ENCODE measurements at regions not wholly inside any gene's neighbourhood (a gene's known extent, or its start where the extent isn't known, plus 50 kb on each side); places are given as distances from the start of the nearest gene placed in this dataset.
"Not testable (repeated sequence)": the region's sequence is repeated elsewhere in the genome, so short reads cannot be mapped to it uniquely, and the experiment has no call there.

GRCh38 chr4:130074096-130074495 is 978.1 kb downstream of the C4orf33 start (continued):
- TF ChIP-seq ESRRG (CRISPR knock-in tag; IDR thresholded peaks at IDR 0.05) (no peak), ZNF565 (CRISPR knock-in tag; conservative IDR thresholded peaks at IDR 0.05; ENCODE audit: low read depth) (no peak), GLIS3 (CRISPR knock-in tag; IDR thresholded peaks at IDR 0.05) (no peak), SNAI2 (CRISPR knock-in tag; IDR thresholded peaks at IDR 0.05) (no peak), TCF4 (CRISPR knock-in tag; IDR thresholded peaks at IDR 0.05; ENCODE audit: borderline replicate concordance) (no peak)

- ATAC-seq: no peak
- TF ChIP-seq GLIS3 (CRISPR knock-in tag; IDR thresholded peaks at IDR 0.05) (no peak), ESRRG (CRISPR knock-in tag; IDR thresholded peaks at IDR 0.05) (no peak), TCF4 (CRISPR knock-in tag; IDR thresholded peaks at IDR 0.05; ENCODE audit: borderline replicate concordance) (no peak), ZFP30 (CRISPR knock-in tag; IDR thresholded peaks at IDR 0.05) (no peak), BACH2 (CRISPR knock-in tag; IDR thresholded peaks at IDR 0.05; ENCODE audit: borderline replicate concordance) (no peak), CREB5 (CRISPR knock-in tag; IDR thresholded peaks at IDR 0.05; ENCODE audit: low read depth) (no peak), OSR1 (CRISPR knock-in tag; IDR thresholded peaks at IDR 0.05) (no peak), ARNTL (CRISPR knock-in tag; IDR thresholded peaks at IDR 0.05; ENCODE audit: borderline replicate concordance, low read depth) (no peak), ZNF70 (CRISPR knock-in tag; IDR thresholded peaks at IDR 0.05) (no peak), POU6F1 (CRISPR knock-in tag; IDR thresholded peaks at IDR 0.05; ENCODE audit: borderline replicate concordance, low read depth) (no peak), PPARA (CRISPR knock-in tag; IDR thresholded peaks at IDR 0.05; ENCODE audit: borderline replicate concordance) (no peak), TOX (CRISPR knock-in tag; IDR thresholded peaks at IDR 0.05; ENCODE audit: borderline replicate concordance) (no peak), ZNF565 (CRISPR knock-in tag; conservative IDR thresholded peaks at IDR 0.05; ENCODE audit: low read depth) (no peak), RARB (CRISPR knock-in tag; IDR thresholded peaks at IDR 0.05) (no peak), PATZ1 (CRISPR knock-in tag; IDR thresholded peaks at IDR 0.05; ENCODE audit: borderline replicate concordance) (no peak), ZC3H10 (CRISPR knock-in tag; IDR thresholded peaks at IDR 0.05) (no peak)
Observed at GRCh38 chr4:130077275-130077674, 981.3 kb downstream of the C4orf33 start.

GRCh38 chr4:130079027-130079426 is 983.1 kb downstream of the C4orf33 start:
- ATAC-seq: not testable (repeated sequence)

GRCh38 chr4:130080872-130081451 is 985.0 kb downstream of the C4orf33 start:
- TF ChIP-seq RARB (CRISPR knock-in tag; IDR thresholded peaks at IDR 0.05) (no peak), ZFP30 (CRISPR knock-in tag; IDR thresholded peaks at IDR 0.05) (no peak), BACH2 (CRISPR knock-in tag; IDR thresholded peaks at IDR 0.05; ENCODE audit: borderline replicate concordance) (no peak), PPARA (CRISPR knock-in tag; IDR thresholded peaks at IDR 0.05; ENCODE audit: borderline replicate concordance) (no peak), TSHZ2 (CRISPR knock-in tag; IDR thresholded peaks at IDR 0.05) (no peak), SNAI2 (CRISPR knock-in tag; IDR thresholded peaks at IDR 0.05) (no peak), ZC3H10 (CRISPR knock-in tag; IDR thresholded peaks at IDR 0.05) (no peak), ZNF565 (CRISPR knock-in tag; conservative IDR thresholded peaks at IDR 0.05; ENCODE audit: low read depth) (no peak)
- ATAC-seq: no peak

GRCh38 chr4:130090427-130090826 is 994.5 kb downstream of the C4orf33 start:
- no peak for ATAC-seq
- TF ChIP-seq ZFP3 (CRISPR knock-in tag; IDR thresholded peaks at IDR 0.05) (no peak), CREB5 (CRISPR knock-in tag; IDR thresholded peaks at IDR 0.05; ENCODE audit: low read depth) (no peak), ARNTL (CRISPR knock-in tag; IDR thresholded peaks at IDR 0.05; ENCODE audit: borderline replicate concordance, low read depth) (no peak), ESRRG (CRISPR knock-in tag; IDR thresholded peaks at IDR 0.05) (no peak), CSRNP3 (CRISPR knock-in tag; IDR thresholded peaks at IDR 0.05) (no peak), SNAI2 (CRISPR knock-in tag; IDR thresholded peaks at IDR 0.05) (no peak), POU6F1 (CRISPR knock-in tag; IDR thresholded peaks at IDR 0.05; ENCODE audit: borderline replicate concordance, low read depth) (no peak), OSR1 (CRISPR knock-in tag; IDR thresholded peaks at IDR 0.05) (no peak), CSDC2 (CRISPR knock-in tag; IDR thresholded peaks at IDR 0.05) (no peak)
